H1 (cell line): ENCODE measurements at regions not wholly inside any gene's neighbourhood (a gene's known extent, or its start where the extent isn't known, plus 50 kb on each side); places are given as distances from the start of the nearest gene placed in this dataset.

Experiments used
- POLR2A ChIP-seq, 2 experiments: IDR thresholded peaks; 1 replicate in 1 of 2; 2 replicates in 1 of 2; pipeline ENCODE4 v1.6.1; 2011; ENCODE audit warnings: low read depth in 2 of 2, low read length in 2 of 2, mild to moderate bottlenecking in 2 of 2; ENCODE audit errors: control extremely low read depth in 1 of 2
- TAF1 ChIP-seq: IDR thresholded peaks from 2 replicates; pipeline ENCODE4 v1.6.1; 2011; ENCODE audit warnings: mild to moderate bottlenecking, low read depth, low read length

GRCh38 chr6:168827586-168827871 is 386.5 kb downstream of the SMOC2 start:
- TF ChIP-seq TAF1 (no peak), POLR2A (IDR thresholded peaks at IDR 0.05; ENCODE audit: control extremely low read depth in 1 of 2, low read depth in 2 of 2, low read length in 2 of 2) (no peak)
